GM18507 (cell line): ENCODE measurements at regions not wholly inside any gene's neighbourhood (a gene's known extent, or its start where the extent isn't known, plus 50 kb on each side); places are given as distances from the start of the nearest gene placed in this dataset.
"Not testable (repeated sequence)": the region's sequence is repeated elsewhere in the genome, so short reads cannot be mapped to it uniquely, and the experiment has no call there.

Experiments
- DNase-seq: peaks from one replicate; pipeline ENCODE4 v3.0.0; 2011; ENCODE audit warnings: low read depth; ENCODE audit not compliant: insufficient read length; ENCODE audit errors: extremely low spot score
- FAIRE-seq: peaks from 2 replicates; lab custom pipeline; 2011; peaks lifted over from hg19 to GRCh38; lab: Jason Lieb, UNC

DNA sequence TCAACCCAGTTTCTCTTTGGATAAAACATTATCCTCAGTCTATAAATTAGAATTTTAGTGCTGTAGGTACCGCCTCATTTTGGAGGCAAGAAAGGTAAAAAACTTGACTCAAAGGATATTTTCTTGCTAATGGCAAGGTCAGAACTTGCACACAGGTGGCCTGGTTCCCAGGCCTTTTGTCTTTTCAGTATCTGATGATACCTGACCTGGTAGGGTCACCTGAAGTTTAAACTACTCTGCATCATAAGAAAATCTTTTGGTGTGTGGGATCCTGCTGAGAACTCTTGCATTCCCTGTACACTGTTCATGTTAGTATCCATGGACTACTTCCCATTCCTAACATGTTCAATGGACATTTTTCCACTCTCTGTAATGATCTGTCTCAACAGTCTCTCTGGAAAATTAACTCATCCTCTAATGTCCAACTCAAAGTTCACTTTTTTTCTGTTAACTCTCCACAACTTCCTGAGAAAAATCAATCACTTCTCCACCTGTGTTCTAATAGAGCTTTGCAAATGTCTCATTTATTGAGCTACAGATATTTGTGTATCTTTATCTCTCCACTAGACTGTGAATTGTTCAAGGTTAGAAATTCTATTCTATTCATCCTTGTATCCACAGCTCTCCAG is 317.1 kb upstream of the SOX9 start:
- DNase-seq (no peak), FAIRE-seq (no peak)

DNA sequence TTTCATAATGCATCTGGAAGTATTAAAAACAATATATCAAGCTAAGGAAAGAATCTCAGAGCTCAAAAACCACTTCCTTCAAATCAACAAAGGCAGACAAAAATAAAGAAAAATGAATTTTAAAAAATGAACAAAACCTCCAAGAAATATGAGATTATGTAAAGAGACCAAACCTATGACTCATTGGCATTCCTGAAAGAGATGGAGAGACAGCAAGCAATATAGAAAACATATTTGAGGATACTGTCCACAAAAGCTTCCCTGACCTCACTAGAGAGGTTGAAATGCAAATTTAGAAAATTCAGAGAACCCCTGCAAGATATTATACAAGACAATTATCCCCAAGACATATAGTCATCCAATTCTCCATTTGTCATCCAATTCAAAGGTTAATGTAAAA is 311.3 kb upstream of the SOX9 start:
- FAIRE-seq: no peak

GRCh38 chr17:71813861-71814260 is 307.0 kb upstream of the SOX9 start:
- FAIRE-seq, DNase-seq: not testable (repeated sequence)

More for the DNA sequence above, 311.3 kb upstream of the SOX9 start:
- DNase-seq: no peak

- FAIRE-seq (no peak), DNase-seq (no peak)
These were observed 299.3 kb upstream of the SOX9 start for GRCh38 chr17:71821511-71821910.

- no peak for DNase-seq
- no peak for FAIRE-seq
These were observed 296.1 kb upstream of the SOX9 start for GRCh38 chr17:71824671-71825070.

- DNase-seq (no peak), FAIRE-seq (no peak)
These were observed 295.1 kb upstream of the SOX9 start for GRCh38 chr17:71825687-71826086.

GRCh38 chr17:71828182-71828596 is 292.6 kb upstream of the SOX9 start:
- DNase-seq (no peak), FAIRE-seq (no peak)

GRCh38 chr17:71830866-71831265 is 290.0 kb upstream of the SOX9 start:
- FAIRE-seq: no peak
- DNase-seq: no peak

DNA sequence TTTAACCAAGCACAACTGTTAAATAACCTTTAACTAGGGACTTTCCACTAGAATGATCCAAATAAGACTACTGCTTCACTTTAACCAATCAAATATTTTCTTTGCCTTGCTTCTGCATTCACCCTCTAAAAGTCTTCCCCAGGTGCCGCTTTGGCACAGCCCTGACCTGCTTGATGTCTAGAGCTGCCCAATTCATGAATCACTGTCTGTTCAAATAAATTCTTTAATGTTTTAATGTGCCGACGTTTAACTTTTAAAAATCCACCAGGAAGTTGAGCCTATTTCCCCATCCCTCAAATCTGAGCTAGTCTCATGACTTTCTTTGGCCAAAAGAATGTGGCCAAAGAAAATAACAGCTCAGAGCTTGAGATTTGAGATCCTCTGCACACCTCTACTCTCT is 277.8 kb upstream of the SOX9 start:
- FAIRE-seq: no peak
- no peak for DNase-seq

DNA sequence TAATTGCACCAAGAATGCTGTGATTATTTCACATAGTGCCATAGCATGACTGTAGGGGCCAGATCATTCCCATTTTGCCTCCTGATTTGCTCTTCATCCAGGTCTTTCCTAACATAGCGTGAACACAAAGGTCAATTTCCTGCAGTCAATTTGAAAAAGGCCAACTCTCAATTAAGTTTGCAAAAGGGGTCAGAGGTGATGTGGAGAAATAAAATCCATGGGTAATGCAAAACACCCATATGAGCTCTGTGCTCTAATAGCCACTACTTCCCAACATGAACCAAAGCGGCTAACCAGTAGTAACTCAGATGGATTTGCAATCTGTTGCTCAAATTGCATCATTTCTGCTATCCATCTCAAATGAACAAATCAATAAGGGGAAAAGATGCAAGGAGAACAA is 275.5 kb upstream of the SOX9 start:
- FAIRE-seq (no peak), DNase-seq (no peak)

GRCh38 chr17:71846561-71847110 is 274.2 kb upstream of the SOX9 start:
- DNase-seq (no peak), FAIRE-seq (no peak)

DNA sequence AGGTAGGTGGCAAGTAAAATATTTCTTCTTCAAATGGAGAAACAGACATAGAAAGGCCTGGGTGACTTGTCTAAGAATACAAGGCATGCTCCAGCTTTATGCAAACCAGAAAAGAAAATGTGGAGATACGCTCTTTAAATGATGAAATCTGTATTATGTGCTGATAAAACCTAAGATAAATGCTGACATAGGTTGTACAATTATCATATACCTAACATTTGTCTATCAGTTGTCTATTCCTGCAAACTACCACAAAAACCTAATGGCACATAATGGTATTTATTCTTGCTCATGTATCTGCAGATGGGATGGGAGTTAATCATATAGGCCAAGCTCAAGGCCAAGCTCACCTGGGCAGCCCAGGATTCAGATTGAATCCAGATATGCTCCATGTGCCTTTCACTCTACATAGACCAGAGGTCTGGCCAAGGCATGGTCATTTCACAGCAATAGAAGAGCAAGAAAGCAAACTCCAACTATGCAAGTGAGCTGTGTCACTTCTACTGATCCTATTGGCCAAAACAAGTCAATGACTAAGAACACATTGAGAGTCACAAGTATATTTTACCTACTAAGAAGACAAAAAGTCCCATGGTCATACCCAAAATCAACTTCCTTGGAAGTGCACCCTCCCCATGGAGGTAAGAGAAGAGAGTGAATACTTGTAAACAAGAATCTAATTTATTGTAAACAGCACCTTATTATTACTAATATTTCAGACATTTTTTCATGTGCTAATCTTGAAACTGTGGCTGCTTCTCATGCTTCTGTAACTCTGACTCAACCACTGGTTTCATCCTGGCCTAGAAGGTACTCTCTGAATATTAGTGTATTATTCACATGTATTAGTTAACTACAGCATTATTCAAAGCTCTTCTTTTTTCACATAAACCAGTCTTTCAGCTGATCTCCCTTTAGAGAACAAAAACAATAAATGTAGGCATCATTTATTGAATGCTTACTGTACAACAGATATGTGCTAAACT is 270.7 kb upstream of the SOX9 start:
- no peak for DNase-seq
- FAIRE-seq: no peak

DNA sequence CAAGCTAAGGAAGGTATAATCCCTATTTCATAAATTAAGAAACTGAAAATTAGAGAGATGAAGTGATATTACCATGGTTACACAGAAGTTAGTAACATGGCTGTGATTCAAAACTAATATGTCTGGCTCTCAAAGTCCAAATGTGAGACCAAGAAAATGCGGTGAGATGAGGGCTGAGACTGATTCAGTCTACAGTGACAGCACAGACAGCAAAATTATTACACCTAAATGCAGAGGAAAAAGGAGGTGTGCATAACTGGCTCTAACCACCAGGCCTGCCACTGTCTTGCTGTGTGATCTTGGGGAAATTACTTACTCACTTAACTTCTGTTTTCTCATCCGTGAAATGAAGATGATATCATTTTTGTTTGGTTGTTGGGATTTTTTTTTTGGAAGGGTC is 270.0 kb upstream of the SOX9 start:
- FAIRE-seq (no peak), DNase-seq (no peak)

DNA sequence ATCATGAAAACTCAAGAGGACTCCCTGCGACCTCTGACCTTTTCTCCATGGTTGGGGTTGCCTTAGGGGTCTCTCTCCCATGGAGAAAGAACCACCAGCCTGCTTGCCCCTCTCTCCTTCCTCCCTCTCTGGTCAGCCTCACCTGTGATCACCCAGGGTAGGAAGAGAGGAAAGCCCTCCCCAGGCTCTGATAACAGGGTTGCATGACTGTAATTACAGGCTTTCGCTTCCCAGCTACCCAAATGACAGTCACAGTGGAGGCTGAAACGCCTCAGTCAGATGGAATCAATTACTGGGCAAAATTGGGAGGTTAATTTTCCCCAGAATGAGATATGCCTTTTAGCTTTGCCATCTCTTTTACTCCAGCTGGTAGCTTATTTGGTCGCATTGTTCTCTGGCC is 265.8 kb upstream of the SOX9 start:
- DNase-seq (no peak), FAIRE-seq (no peak)

- no peak for FAIRE-seq
These were observed 256.1 kb upstream of the SOX9 start for GRCh38 chr17:71864755-71865154.

DNA sequence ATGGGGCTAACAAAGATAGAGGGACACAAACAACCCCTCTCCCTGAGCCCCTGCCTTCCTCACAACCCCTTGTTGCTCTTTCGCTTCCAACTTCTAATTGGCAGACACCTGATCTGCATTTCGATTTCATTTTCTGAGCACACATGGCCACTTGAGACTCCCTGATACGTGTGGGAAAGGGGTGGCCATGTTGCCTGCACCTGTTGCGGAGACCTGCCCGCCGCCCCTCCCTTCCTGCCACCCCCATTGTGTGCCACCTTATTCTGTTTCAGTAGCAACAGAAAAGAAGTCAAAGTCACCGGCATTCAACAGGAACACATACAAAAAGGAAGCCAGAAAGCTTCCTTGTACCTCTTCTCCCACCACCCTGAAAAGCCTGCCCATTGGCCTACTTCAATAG is 254.7 kb upstream of the SOX9 start:
- no peak for DNase-seq
- FAIRE-seq: no peak

More at GRCh38 chr17:71864755-71865154, 256.1 kb upstream of the SOX9 start:
- no peak for DNase-seq

- FAIRE-seq (no peak), DNase-seq (no peak)
These were observed 251.5 kb upstream of the SOX9 start for GRCh38 chr17:71869293-71869692.

DNA sequence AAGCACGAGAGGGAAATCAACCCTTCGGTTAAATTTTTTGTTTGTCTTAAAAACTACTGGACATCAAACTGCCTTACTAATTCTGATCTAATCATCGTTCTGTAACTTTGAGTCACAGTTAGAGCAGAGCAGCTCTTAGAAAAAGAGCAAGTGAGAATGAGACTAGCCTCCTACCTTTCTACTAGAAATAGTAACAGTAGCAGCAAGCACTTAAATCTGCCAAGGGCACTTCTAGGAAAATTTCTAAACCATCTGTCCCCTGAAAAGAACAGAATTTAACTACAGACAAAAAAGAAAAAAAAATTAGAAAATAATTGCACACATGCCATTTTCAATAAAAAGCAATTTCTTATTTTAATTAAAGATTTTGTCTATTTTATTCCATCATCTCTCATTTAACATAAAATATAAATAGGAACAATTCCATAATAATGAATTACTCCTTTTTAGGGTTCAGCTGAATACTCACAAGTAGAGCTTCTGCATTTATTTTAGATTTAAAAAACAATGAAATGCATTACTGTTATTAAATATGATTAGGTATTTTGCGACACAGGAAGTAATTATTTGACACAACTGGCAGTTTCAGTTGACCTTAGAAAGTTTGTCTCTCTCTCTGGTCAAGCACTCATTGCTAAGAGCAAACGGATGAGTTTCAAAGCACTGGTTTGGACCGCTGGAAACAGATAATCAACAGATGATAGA is 250.8 kb upstream of the SOX9 start:
- no peak for DNase-seq
- no peak for FAIRE-seq

DNA sequence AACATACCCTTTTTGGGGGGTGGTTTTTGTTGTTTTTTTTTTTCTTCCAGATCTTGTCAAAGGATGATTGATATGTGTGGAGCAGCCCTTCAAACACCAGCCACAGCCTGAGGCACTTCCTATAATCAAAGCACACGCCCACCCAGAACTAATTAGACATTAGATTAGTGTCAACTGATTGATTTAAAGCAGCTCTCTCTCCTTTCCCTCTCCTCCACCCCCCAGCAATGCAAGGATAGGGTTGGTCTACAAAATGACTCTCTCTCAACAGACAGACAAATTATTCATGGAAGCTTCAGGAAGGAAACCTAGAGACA is 250.3 kb upstream of the SOX9 start:
- DNase-seq (no peak), FAIRE-seq (no peak)

GRCh38 chr17:71872843-71873485 is 247.9 kb upstream of the SOX9 start:
- FAIRE-seq: no peak

More at GRCh38 chr17:71872843-71873485, 247.9 kb upstream of the SOX9 start:
- no peak for DNase-seq
